DOHH2 (cell line): ENCODE measurements at regions not wholly inside any gene's neighbourhood (a gene's known extent, or its start where the extent isn't known, plus 50 kb on each side); places are given as distances from the start of the nearest gene placed in this dataset.
"Not testable (repeated sequence)": the region's sequence is repeated elsewhere in the genome, so short reads cannot be mapped to it uniquely, and the experiment has no call there.

ENCODE experiments used
- CTCF ChIP-seq: fragments of 200-600 bp; sonication (generic); IDR thresholded peaks from one replicate; pipeline ENCODE4 v1.5.1; 2014; ENCODE audit warnings: antibody characterized with exemption, mild to moderate bottlenecking, low read depth, low read length; ENCODE audit not compliant: poor library complexity, severe bottlenecking
- EZH2phosphoT487 ChIP-seq: fragments of 200-600 bp; sonication (generic); IDR thresholded peaks from 2 replicates; pipeline ENCODE4 v1.6.1; 2017; ENCODE audit warnings: borderline replicate concordance, mild to moderate bottlenecking, antibody characterized with exemption, low read length, moderate library complexity, mixed read lengths

- not testable (repeated sequence) for TF ChIP-seq CTCF, EZH2phosphoT487
These were observed 138.4 kb upstream of the DUSP22 start for GRCh38 chr6:153867-154266.
